ENCODE measurements at regions not wholly inside any gene's neighbourhood (a gene's known extent, or its start where the extent isn't known, plus 50 kb on each side); places are given as distances from the start of the nearest gene placed in this dataset.

GRCh38 chr14:85953265-85953664 lies 423.3 kb downstream of the FLRT2 start:
- Histone ChIP-seq H3F3A (ENCODE audit: insufficient read depth, low read length, poor library complexity, severe bottlenecking) (peaks cover 3% of the 10 kb centered on the region), H3K9me3 (ENCODE audit: low read length) (no peaks in the 10 kb centered on the region), H3K27ac (ENCODE audit: low read length) (no peak overlapping the region), H3K79me2 (replicated peaks; ENCODE audit: insufficient read depth, low read length) (no peaks in the 10 kb centered on the region), H3K9ac (ENCODE audit: low read length) (no peak overlapping the region), H4K20me1 (ENCODE audit: insufficient read depth) (no peaks in the 10 kb centered on the region), H3K27me3 (ENCODE audit: insufficient read depth, low read depth, low read length) (no peaks in the 10 kb centered on the region), H3K4me2 (ENCODE audit: low read length) (no peak overlapping the region), H3K4me3 (ENCODE audit: low read length) (no peak overlapping the region), H3K36me3 (ENCODE audit: insufficient read depth, low read length) (no peaks in the 10 kb centered on the region), H2AFZ (ENCODE audit: low read depth, low read length) (no peak overlapping the region), H3K9me2 (ENCODE audit: insufficient read depth, low read length) (no peaks in the 10 kb centered on the region)
- TF ChIP-seq MXI1 (conservative IDR thresholded peaks at IDR 0.05; ENCODE audit: poor library complexity, severe bottlenecking) (no peak), SMC3 (conservative IDR thresholded peaks at IDR 0.05; ENCODE audit: poor library complexity) (no peak), RAD21 (conservative IDR thresholded peaks at IDR 0.05) (no peak), TAF1 (IDR thresholded peaks at IDR 0.05; ENCODE audit: low read depth) (no peak), EP300 (conservative IDR thresholded peaks at IDR 0.05; ENCODE audit: poor library complexity, severe bottlenecking) (no peak), POLR2AphosphoS5 (IDR thresholded peaks at IDR 0.05) (no peak), EZH2 (IDR thresholded peaks at IDR 0.05; ENCODE audit: borderline replicate concordance, insufficient read depth, low read length, poor library complexity, severe bottlenecking) (no peak), CTCF (IDR thresholded peaks at IDR 0.05; ENCODE audit: poor library complexity, severe bottlenecking) (no peak), REST (IDR thresholded peaks at IDR 0.05; ENCODE audit: borderline replicate concordance) (no peak)

- H4K20me1 ChIP-seq (ENCODE audit: insufficient read depth), result no peaks in the 10 kb centered on the region
- H3K4me3 ChIP-seq (ENCODE audit: low read length), result no peak overlapping the region
- peak overlapping the region; percentile 15 for H3K4me2 ChIP-seq (ENCODE audit: low read length)
- H3K79me2 ChIP-seq (replicated peaks; ENCODE audit: insufficient read depth, low read length), result no peaks in the 10 kb centered on the region
- H3K36me3 ChIP-seq (ENCODE audit: insufficient read depth, low read length), result no peaks in the 10 kb centered on the region
- no peaks in the 10 kb centered on the region for H3K9me2 ChIP-seq (ENCODE audit: insufficient read depth, low read length)
- no peak for TF ChIP-seq EZH2 (IDR thresholded peaks at IDR 0.05; ENCODE audit: borderline replicate concordance, insufficient read depth, low read length, poor library complexity, severe bottlenecking)
- TF ChIP-seq REST (IDR thresholded peaks at IDR 0.05; ENCODE audit: borderline replicate concordance), result no peak
- no peak for TF ChIP-seq CTCF (IDR thresholded peaks at IDR 0.05; ENCODE audit: poor library complexity, severe bottlenecking)
- no peak for TF ChIP-seq SMC3 (conservative IDR thresholded peaks at IDR 0.05; ENCODE audit: poor library complexity)
- TF ChIP-seq RAD21 (conservative IDR thresholded peaks at IDR 0.05), result no peak
- TF ChIP-seq TAF1 (IDR thresholded peaks at IDR 0.05; ENCODE audit: low read depth), result no peak
- TF ChIP-seq POLR2AphosphoS5 (IDR thresholded peaks at IDR 0.05), result no peak
- TF ChIP-seq MXI1 (conservative IDR thresholded peaks at IDR 0.05; ENCODE audit: poor library complexity, severe bottlenecking), result no peak
- no peak for TF ChIP-seq EP300 (conservative IDR thresholded peaks at IDR 0.05; ENCODE audit: poor library complexity, severe bottlenecking)
- H3K9me3 ChIP-seq (ENCODE audit: low read length), result no peaks in the 10 kb centered on the region
- H3K9ac ChIP-seq (ENCODE audit: low read length), result no peak overlapping the region
- no peak overlapping the region for H2AFZ ChIP-seq (ENCODE audit: low read depth, low read length)
- no peaks in the 10 kb centered on the region for H3K27me3 ChIP-seq (ENCODE audit: insufficient read depth, low read depth, low read length)
- H3F3A ChIP-seq (ENCODE audit: insufficient read depth, low read length, poor library complexity, severe bottlenecking), result peaks cover 3% of the 10 kb centered on the region
- H3K27ac ChIP-seq (ENCODE audit: low read length), result peak overlapping the region; percentile 63
These were observed 418.2 kb downstream of the FLRT2 start for GRCh38 chr14:85948153-85948552.
